ENCODE measurements at regions not wholly inside any gene's neighbourhood (a gene's known extent, or its start where the extent isn't known, plus 50 kb on each side); places are given as distances from the start of the nearest gene placed in this dataset.

DNA sequence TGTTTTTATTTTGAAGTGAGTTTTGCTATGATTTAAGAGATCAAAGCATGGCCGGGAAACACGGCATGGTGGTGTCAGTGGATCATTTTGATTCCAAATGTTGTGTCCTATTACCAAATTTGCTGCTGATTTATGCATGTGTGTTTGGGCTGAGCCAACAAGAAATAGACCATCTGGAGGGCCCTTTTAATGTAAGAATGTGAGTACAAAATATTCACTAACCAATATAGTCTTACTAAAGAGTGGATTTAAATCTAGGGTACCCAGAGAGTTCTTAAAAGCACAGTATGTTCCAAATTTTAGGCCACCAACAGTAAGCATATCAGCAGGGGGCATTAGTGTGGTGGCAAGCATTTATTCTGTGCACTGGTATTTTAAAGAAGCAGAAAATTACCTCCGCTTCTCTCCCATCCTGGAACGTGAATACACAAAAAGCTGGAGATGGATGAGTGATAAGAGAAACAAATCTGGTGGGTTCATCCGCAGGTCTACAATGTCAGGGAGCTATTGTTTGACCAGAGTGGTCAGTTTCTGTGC, 444.4 kb upstream of the IGFBP7 start:
- no peak for DNase-seq

GRCh38 chr4:57553728-57554127, 443.5 kb upstream of the IGFBP7 start:
- no peak for DNase-seq

GRCh38 chr4:57550198-57550597, 440.0 kb upstream of the IGFBP7 start:
- no peak for DNase-seq

DNA sequence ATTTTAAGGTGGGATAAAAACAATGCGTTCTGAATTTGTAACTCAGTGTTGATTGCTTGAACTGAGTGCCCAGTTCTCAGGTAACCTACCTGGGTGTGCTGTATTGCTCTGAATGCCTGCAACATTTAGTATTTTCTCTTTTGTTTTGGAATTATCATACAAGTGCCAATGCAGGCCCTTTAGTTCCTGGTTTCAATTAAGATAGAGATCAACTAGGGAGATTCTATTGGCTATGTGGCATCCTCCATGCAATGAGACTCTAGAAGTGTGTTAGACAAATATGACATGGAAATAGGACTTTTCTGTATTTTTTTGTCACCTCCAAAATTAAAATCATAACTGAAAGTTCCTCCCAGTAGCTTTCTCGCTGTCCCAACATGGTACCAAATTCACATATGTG, 438.7 kb upstream of the IGFBP7 start:
- DNase-seq = no peak

DNA sequence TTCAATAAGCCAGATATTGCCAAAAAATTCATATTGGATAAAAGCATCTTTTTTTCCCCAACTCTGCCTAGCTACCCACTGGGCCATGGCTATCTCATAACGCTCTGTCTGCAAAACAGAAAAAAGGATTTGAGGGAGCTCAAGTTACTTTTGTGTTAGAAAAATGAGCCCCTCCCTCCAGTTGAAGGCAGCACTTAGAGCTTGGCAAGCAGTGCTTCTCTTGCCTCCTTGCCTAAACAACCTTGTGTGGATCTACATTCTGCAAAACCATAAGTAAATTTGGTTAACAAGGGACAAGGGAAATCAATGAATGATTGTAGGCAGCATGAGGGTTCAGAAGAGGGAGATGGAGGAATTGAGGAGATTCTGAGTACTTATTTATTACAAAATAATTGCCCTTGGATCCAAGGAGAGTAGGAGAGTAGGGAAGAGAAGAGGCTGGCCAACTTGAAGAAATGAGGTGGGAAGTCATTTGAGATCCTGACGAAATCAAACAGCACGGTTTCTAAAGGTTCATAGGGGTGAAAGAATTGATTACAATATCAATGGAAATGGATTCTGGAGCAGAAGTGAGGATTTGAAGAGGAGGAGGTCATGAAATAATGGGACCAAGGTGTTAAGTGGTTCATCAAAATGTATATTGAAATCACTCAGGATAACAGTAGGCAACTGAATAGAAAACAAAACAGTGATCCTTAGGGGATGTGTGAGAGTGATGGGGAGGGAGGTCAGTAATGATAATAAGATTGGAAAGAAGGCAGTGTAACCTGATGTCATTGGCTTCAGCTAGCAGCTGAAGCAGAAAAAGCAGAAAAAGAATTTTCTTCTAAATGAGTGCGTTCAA, 434.8 kb upstream of the IGFBP7 start:
- no peak for DNase-seq

DNA sequence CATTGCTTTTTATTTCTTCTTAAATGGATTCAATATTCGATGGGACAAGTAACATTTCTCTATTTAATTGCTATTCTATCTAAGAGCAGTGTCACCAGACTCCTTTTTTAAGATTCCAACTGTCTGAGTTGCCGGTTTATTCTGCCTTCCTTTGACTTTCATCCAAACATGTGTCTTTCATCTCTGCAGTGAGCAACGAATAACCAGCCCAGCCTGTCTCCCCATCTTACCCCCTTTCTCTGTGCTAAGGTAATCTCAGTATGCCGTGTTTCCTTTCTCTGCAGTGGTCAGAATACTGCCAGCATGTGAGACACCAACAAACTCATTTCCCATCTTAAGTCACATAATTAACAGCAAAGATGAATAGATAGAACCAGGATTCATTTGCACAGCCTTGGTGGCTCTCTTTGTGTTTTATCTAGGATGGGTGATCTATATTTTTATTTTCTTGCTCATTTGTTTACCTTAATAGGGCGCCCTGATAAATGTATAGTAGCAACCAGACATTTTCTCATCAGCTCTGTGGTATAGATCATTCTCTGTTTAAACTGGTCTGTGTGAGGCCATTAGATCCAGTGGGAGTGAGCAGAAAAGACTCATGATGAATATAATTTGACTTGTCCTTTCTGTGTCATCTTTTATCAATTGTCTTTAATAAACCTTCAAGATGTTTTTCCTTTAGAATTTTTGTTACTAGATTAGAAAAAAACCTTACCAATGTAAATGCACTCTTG, 394.8 kb upstream of the IGFBP7 start:
- no peak for DNase-seq

GRCh38 chr4:57504139-57504538, 394.0 kb upstream of the IGFBP7 start:
- DNase-seq = no peak

DNA sequence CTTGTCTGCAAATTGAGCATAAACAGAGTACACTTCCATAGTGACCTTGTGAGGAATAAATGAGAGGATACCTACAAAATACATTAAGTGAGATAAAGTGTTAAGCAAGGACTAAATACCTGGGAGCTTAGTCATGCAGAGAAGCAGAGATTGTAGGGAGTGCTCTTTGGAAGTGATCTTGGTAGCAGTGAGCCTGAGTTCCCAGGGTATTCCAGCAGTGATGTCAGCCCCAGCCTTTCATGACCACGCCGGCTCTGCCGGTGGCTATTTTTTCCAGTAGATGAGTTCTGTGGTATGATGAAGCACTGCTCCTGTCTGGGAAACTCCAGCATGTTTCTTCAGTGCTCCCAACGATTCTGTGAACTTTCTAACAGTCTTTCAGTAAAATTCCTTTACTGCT, 391.5 kb upstream of the IGFBP7 start:
- DNase-seq = peak; percentile 95

- peak; percentile 63 for DNase-seq
Observed at GRCh38 chr4:57499786-57500185, 389.6 kb upstream of the IGFBP7 start.

DNA sequence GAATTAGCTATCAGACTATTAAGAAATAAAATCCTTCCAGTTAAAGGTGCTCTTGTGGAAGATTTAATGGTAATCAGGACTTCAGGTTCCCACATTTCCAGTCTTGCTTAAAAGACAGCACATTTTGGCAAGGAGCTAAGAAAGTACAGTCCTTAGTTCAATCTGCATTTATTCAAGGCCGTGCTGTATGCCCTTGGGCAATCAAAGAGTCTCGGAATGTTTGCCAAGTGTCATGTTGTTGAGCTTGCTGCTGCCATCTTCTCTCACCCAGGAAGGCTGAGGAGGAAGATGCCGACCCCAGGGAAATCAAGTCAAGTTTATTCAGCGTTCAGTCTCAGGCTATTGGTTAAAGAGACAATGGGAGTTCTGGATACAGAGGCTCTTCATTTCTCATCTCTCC, 388.1 kb upstream of the IGFBP7 start:
- no peak for DNase-seq

DNA sequence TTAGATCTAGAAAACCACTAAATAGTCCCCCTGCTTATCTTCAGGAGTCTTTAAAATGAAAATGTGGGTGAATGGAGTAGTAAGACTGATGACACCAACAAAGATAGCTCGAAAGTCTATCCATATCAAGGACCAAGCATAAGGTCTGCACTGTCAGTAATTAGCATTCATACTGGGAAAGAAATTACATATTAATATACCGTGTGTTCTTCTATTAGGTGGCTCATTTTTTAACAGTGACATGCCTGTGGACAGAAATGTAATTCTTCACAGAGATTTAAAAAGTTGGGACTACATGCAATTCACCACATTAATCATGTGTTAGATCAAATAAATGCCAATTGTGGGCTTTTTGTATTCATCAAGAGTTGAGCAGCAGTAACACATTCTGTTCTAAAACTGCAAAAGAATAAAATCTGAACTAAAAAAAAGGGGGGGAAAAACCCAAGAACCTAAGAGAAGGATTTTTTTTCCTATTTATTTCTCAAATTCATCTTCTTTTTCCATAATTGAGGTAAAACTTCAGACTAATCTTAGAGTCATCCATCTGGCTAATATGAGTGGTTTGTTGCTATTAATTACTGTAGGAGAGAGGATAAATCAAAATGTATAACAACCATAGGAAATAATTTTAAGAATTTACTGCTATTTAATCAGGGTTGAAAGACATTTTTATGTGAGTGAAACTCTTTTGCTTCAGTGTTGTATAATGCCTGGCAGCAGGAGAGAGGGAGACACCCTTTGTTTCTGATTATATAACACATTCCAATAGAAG, 386.7 kb upstream of the IGFBP7 start:
- DNase-seq = no peak

GRCh38 chr4:57494821-57495220, 384.6 kb upstream of the IGFBP7 start:
- no peak for DNase-seq

GRCh38 chr4:57492251-57492878, 382.2 kb upstream of the IGFBP7 start:
- no peak for DNase-seq

DNA sequence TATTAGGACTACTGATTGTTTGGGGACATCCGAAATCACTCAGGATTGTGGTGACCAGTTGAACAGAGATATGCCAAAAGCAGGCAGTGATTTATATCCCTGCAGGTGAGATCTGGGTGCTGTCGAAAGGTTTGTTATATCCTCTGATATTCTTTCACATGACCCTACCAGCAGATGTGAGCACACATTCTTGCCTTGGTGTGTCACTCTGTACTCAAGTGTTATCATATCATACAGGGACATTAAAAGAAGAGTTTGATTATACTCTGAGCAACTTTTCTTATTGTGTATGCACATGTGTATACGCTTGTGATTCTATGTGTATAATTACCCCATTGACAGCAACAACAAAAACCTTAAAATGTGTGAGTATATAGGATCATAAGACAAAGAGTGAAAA, 381.2 kb upstream of the IGFBP7 start:
- no peak for DNase-seq

- DNase-seq = no peak
Observed at GRCh38 chr4:57490520-57491255, 380.5 kb upstream of the IGFBP7 start.

DNA sequence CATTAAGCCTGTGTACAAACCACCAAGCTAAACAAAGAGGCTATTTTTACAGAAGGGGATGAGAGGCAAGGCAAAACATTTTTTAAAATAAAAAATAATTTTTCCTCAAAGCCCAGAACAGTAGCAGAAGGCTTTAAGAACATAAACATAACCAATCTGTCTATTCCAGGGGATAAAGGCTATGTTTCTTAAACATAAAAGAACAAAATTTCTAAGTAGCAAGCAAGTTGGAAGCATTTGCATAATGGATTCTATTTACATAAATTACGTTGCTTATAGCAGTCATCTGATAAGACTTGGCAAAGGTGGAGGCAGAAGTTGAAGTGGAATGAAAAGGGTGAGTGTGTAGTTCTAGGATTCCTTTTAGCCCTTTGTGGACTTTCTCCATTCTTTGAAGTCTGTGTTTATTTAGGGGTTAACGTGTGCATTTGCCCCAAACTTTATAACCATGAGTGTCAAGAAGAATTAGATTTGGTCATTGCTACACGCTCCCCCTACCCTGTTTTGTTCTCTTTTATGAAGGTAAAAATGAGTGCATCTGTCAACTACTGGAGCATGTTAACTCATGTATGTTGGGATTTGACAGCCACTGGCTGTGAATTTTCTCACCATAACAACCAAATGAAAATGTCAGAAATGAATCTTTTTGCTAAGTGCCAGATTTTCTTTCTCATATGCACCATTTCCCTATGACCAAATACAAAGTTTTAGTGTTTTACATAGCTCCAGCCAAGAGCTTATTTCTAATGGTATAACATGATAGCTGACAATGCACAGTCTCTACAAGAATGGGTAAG, 378.4 kb upstream of the IGFBP7 start:
- no peak for DNase-seq

DNA sequence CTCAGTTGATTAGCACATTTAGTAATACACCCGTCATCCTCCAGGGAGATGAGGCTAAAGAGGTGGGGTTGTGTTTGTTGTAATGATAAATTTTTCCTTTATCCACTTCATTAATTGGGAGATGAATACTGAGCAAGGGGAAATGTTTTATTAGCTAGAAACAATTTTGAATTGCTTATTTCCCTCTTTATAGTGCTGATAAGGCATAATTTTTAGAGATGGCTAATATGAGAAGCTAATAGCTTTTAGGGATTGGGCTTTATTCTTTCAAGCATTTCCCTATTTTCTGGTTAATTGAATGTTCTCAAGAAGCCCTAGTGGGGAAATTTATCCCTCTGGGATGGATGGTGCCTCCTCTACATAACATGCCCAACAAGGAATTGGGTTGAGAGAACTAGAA, 365.2 kb upstream of the IGFBP7 start:
- DNase-seq = no peak

DNA sequence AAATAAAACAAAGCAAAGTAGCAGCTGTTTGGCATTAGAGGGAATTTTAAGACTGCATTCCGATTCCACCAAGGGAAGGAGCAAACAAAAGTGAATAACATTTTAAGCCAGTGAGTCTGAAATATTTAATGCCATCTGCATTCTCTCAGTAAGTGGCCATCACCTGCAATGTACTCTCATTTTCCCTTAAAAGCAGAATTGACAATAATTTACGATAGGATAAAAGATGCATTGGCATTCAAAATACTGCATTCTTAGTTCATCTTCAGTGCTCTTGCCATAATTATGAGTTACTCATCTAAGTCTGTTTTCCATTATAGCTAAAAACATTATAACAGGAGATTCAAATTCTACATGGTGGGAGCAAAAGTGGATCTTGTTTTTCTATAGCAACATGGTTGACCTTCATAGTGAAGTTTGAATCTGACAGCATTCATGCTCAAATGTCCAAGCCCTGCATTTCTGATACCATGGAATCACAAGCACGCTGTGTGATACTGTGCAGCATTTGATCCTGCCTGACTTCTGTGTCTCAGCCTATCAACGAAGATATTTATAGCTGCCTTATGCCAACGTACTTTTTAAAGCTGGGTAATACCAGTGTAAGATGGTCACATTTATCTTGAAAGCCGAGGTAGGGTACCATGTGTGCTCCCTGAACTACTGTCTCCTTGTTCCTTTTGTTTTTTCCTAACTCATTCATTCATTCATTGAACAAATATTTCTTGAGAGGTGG, 355.3 kb upstream of the IGFBP7 start:
- DNase-seq = no peak

- DNase-seq = no peak
Observed at GRCh38 chr4:57462843-57463242, 352.7 kb upstream of the IGFBP7 start.

DNA sequence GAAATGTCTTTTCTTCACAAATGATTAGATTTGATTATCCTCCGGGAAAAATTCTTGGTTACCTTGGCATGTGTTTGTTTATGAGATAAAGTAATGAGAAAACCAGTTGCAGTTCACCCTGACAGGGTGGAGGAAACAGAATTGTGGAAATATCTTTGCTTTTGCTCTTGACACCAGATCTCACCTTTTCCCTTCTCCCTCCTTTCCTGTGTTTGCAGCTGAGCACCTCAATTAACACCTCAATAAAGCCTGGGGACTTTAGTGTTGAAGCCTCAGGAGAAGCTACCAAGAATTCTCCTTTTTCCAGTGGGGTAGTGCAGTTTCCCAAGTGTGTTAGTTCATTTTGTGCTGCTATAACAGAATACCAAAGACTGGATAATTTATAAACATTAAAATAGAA, 350.8 kb upstream of the IGFBP7 start:
- DNase-seq = no peak

- no peak for DNase-seq
Observed at GRCh38 chr4:57448901-57449300, 338.7 kb upstream of the IGFBP7 start.
